HEK293 (cell line): ENCODE measurements at regions not wholly inside any gene's neighbourhood (a gene's known extent, or its start where the extent isn't known, plus 50 kb on each side); places are given as distances from the start of the nearest gene placed in this dataset.

Source experiments
- CTCF ChIA-PET: fragments of 350-600 bp; formaldehyde crosslinking; extraction: SDS; loops from one replicate; lab custom pipeline; 2021; ENCODE audit warnings: antibody characterized with exemption; lab: Yijun Ruan, JAX
- POLR2A ChIA-PET: fragments of 300-600 bp; formaldehyde crosslinking; extraction: SDS; loops from one replicate; lab custom pipeline; 2020; ENCODE audit warnings: antibody characterized with exemption, inconsistent platforms; lab: Yijun Ruan, JAX
- H3K27ac ChIP-seq: fragments of 200-500 bp; sonication (Bioruptor generic); 2 replicates; pipeline ENCODE4 v1.5.1; 2014; ENCODE audit warnings: low read depth, low read length, control low read depth, inconsistent platforms; ENCODE audit errors: extremely low read depth
- H3K36me3 ChIP-seq, 2 experiments: fragments of 200-500 bp in 1 of 2; sonication (Bioruptor generic) in 1 of 2; 1 replicate in 1 of 2; 2 replicates in 1 of 2; pipeline ENCODE4 v1.5.1; 2014 to 2017; ENCODE audit warnings: inconsistent platforms in 2 of 2, low read length in 2 of 2; ENCODE audit not compliant: control insufficient read depth in 2 of 2, insufficient read depth in 1 of 2
- H3K4me1 ChIP-seq: fragments of 200-500 bp; sonication (Bioruptor generic); 2 replicates; pipeline ENCODE4 v1.5.1; 2014; ENCODE audit warnings: mild to moderate bottlenecking, low read length, inconsistent platforms; ENCODE audit not compliant: control insufficient read depth, insufficient read depth
- H3K4me3 ChIP-seq: 2 replicates; pipeline ENCODE4 v1.5.1; 2011; ENCODE audit warnings: low read depth, mild to moderate bottlenecking, control low read depth, low read length, moderate library complexity
- H3K9me3 ChIP-seq: fragments of 200-500 bp; sonication (Bioruptor generic); 2 replicates; pipeline ENCODE4 v1.5.1; 2014; ENCODE audit warnings: low read depth, low read length, inconsistent platforms; ENCODE audit not compliant: control insufficient read depth, insufficient read depth
- BCL6B ChIP-seq: fragments of 450-650 bp; formaldehyde crosslinking; IDR thresholded peaks from 2 replicates; pipeline ENCODE4 v1.5.1; 2017; ENCODE audit warnings: missing biosample characterization, missing genetic modification characterization
- EGR2 ChIP-seq: fragments of 450-650 bp; formaldehyde crosslinking; IDR thresholded peaks from 2 replicates; pipeline ENCODE4 v1.5.1; 2016; ENCODE audit warnings: low read depth, missing biosample characterization, missing genetic modification characterization
- FEZF1 ChIP-seq: fragments of 450-650 bp; formaldehyde crosslinking; IDR thresholded peaks from 2 replicates; pipeline ENCODE4 v1.5.1; 2016; ENCODE audit warnings: missing biosample characterization, missing genetic modification characterization
- IKZF3 ChIP-seq: fragments of 450-650 bp; IDR thresholded peaks from 2 replicates; pipeline ENCODE4 v1.5.0; 2018; ENCODE audit warnings: missing biosample characterization, mild to moderate bottlenecking, missing genetic modification characterization, moderate library complexity
- INSM2 ChIP-seq: fragments of 450-650 bp; formaldehyde crosslinking; IDR thresholded peaks from 2 replicates; pipeline ENCODE4 v1.5.1; 2016; ENCODE audit warnings: missing biosample characterization, missing genetic modification characterization
- RBAK ChIP-seq: fragments of 450-650 bp; formaldehyde crosslinking; IDR thresholded peaks from 2 replicates; pipeline ENCODE4 v1.5.1; 2016; ENCODE audit warnings: missing biosample characterization, missing genetic modification characterization
- REPIN1 ChIP-seq: fragments of 450-650 bp; formaldehyde crosslinking; IDR thresholded peaks from 2 replicates; pipeline ENCODE4 v1.5.1; 2017; ENCODE audit warnings: missing biosample characterization, missing genetic modification characterization, low read depth
- SALL2 ChIP-seq: fragments of 450-650 bp; formaldehyde crosslinking; IDR thresholded peaks from 2 replicates; pipeline ENCODE4 v1.5.0; 2017; ENCODE audit warnings: missing biosample characterization, mild to moderate bottlenecking, missing genetic modification characterization, borderline replicate concordance
- YY2 ChIP-seq: fragments of 450-650 bp; formaldehyde crosslinking; IDR thresholded peaks from 2 replicates; pipeline ENCODE4 v1.5.1; 2016; ENCODE audit warnings: missing biosample characterization, missing genetic modification characterization
- ZNF10 ChIP-seq: fragments of 450-650 bp; formaldehyde crosslinking; IDR thresholded peaks from 2 replicates; pipeline ENCODE4 v1.5.1; 2017; ENCODE audit warnings: missing biosample characterization, missing genetic modification characterization
- ZNF112 ChIP-seq: fragments of 450-650 bp; formaldehyde crosslinking; IDR thresholded peaks from 2 replicates; pipeline ENCODE4 v1.5.0; 2017; ENCODE audit warnings: missing biosample characterization, missing genetic modification characterization
- ZNF174 ChIP-seq: fragments of 450-650 bp; formaldehyde crosslinking; IDR thresholded peaks from 2 replicates; pipeline ENCODE4 v1.5.0; 2017; ENCODE audit warnings: missing biosample characterization, mild to moderate bottlenecking, missing genetic modification characterization
- ZNF214 ChIP-seq: fragments of 450-650 bp; formaldehyde crosslinking; IDR thresholded peaks from 2 replicates; pipeline ENCODE4 v1.5.1; 2017; ENCODE audit warnings: missing biosample characterization, mild to moderate bottlenecking, missing genetic modification characterization, borderline replicate concordance
- ZNF292 ChIP-seq: fragments of 450-650 bp; formaldehyde crosslinking; IDR thresholded peaks from 2 replicates; pipeline ENCODE4 v1.5.1; 2016; ENCODE audit warnings: low read depth, missing biosample characterization, missing genetic modification characterization, borderline replicate concordance
- ZNF48 ChIP-seq: fragments of 450-650 bp; formaldehyde crosslinking; IDR thresholded peaks from 2 replicates; pipeline ENCODE4 v1.5.1; 2016; ENCODE audit warnings: missing biosample characterization, missing genetic modification characterization
- ZNF768 ChIP-seq: fragments of 450-650 bp; formaldehyde crosslinking; IDR thresholded peaks from 2 replicates; pipeline ENCODE4 v1.5.1; 2018; ENCODE audit warnings: missing biosample characterization, mild to moderate bottlenecking, missing genetic modification characterization
- TF ChIP-seq, protein P1 (sequence below): fragments of 450-650 bp; formaldehyde crosslinking; IDR thresholded peaks from 2 replicates; pipeline ENCODE4 v1.5.1; 2016; ENCODE audit warnings: missing biosample characterization, missing genetic modification characterization
- TF ChIP-seq, protein P2 (sequence below): fragments of 450-650 bp; formaldehyde crosslinking; IDR thresholded peaks from 2 replicates; pipeline ENCODE4 v1.5.1; 2016; ENCODE audit warnings: missing biosample characterization, missing genetic modification characterization
- TF ChIP-seq, protein P3 (sequence below): fragments of 450-650 bp; formaldehyde crosslinking; IDR thresholded peaks from 2 replicates; pipeline ENCODE4 v1.5.1; 2016; ENCODE audit warnings: missing biosample characterization, missing genetic modification characterization

DNA sequence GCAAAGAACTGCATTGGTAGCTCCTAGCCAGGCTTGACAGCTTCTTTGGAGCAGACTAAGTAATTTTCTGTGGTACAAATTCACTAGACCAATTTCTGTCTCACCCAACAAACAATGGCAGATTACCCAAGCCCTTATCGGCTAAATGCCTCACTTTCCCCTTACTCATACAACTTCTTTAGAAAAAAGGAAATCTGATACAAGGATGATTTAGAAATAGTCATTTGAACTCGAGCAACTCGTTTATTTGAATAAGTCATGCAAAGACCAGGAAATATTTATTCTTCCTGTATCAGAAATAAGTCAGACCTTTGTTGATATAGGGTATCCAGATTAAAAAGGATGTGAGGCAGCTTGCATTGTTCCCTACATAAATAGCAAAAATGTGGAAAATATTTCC lies 170.4 kb upstream of the CDH6 start:
- no peaks in the 10 kb centered on the region for H3K9me3 ChIP-seq
- ChIA-PET CTCF (interaction anchor here (0.5 kb wide), 1 partner anchor 1831 kb away, joined by 4 read pairs; no protein-coding TSS in a partner anchor), POLR2A (no interaction called here)
- TF ChIP-seq ZNF292 (tag by site-specific recombination) (no peak), ZNF174 (no peak), SALL2 (no peak), ZNF768 (no peak), YY2 (tag by site-specific recombination) (no peak), INSM2 (tag by site-specific recombination) (no peak), ZNF10 (tag by site-specific recombination) (no peak), EGR2 (tag by site-specific recombination) (no peak), REPIN1 (no peak), IKZF3 (no peak), BCL6B (tag by site-specific recombination) (no peak), RBAK (tag by site-specific recombination) (no peak), FEZF1 (tag by site-specific recombination) (no peak), ZNF214 (no peak), ZNF48 (tag by site-specific recombination) (no peak), ZNF112 (tag by site-specific recombination) (no peak)
- TF ChIP-seq, protein P1, sequence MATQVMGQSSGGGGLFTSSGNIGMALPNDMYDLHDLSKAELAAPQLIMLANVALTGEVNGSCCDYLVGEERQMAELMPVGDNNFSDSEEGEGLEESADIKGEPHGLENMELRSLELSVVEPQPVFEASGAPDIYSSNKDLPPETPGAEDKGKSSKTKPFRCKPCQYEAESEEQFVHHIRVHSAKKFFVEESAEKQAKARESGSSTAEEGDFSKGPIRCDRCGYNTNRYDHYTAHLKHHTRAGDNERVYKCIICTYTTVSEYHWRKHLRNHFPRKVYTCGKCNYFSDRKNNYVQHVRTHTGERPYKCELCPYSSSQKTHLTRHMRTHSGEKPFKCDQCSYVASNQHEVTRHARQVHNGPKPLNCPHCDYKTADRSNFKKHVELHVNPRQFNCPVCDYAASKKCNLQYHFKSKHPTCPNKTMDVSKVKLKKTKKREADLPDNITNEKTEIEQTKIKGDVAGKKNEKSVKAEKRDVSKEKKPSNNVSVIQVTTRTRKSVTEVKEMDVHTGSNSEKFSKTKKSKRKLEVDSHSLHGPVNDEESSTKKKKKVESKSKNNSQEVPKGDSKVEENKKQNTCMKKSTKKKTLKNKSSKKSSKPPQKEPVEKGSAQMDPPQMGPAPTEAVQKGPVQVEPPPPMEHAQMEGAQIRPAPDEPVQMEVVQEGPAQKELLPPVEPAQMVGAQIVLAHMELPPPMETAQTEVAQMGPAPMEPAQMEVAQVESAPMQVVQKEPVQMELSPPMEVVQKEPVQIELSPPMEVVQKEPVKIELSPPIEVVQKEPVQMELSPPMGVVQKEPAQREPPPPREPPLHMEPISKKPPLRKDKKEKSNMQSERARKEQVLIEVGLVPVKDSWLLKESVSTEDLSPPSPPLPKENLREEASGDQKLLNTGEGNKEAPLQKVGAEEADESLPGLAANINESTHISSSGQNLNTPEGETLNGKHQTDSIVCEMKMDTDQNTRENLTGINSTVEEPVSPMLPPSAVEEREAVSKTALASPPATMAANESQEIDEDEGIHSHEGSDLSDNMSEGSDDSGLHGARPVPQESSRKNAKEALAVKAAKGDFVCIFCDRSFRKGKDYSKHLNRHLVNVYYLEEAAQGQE (tag by site-specific recombination) = no peak
- TF ChIP-seq, protein P2, sequence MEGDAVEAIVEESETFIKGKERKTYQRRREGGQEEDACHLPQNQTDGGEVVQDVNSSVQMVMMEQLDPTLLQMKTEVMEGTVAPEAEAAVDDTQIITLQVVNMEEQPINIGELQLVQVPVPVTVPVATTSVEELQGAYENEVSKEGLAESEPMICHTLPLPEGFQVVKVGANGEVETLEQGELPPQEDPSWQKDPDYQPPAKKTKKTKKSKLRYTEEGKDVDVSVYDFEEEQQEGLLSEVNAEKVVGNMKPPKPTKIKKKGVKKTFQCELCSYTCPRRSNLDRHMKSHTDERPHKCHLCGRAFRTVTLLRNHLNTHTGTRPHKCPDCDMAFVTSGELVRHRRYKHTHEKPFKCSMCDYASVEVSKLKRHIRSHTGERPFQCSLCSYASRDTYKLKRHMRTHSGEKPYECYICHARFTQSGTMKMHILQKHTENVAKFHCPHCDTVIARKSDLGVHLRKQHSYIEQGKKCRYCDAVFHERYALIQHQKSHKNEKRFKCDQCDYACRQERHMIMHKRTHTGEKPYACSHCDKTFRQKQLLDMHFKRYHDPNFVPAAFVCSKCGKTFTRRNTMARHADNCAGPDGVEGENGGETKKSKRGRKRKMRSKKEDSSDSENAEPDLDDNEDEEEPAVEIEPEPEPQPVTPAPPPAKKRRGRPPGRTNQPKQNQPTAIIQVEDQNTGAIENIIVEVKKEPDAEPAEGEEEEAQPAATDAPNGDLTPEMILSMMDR (tag by site-specific recombination) = no peak
- TF ChIP-seq, protein P3, sequence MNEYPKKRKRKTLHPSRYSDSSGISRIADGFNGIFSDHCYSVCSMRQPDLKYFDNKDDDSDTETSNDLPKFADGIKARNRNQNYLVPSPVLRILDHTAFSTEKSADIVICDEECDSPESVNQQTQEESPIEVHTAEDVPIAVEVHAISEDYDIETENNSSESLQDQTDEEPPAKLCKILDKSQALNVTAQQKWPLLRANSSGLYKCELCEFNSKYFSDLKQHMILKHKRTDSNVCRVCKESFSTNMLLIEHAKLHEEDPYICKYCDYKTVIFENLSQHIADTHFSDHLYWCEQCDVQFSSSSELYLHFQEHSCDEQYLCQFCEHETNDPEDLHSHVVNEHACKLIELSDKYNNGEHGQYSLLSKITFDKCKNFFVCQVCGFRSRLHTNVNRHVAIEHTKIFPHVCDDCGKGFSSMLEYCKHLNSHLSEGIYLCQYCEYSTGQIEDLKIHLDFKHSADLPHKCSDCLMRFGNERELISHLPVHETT (tag by site-specific recombination) = no peak
- TF ChIP-seq, all 188 proteins: peak for 0
- Histone ChIP-seq H3K4me3 (no peak overlapping the region), H3K36me3 (no peaks in the 10 kb centered on the region), H3K4me1 (no peaks in the 10 kb centered on the region), H3K27ac (no peak overlapping the region)
